ENCODE measurements at regions not wholly inside any gene's neighbourhood (a gene's known extent, or its start where the extent isn't known, plus 50 kb on each side); places are given as distances from the start of the nearest gene placed in this dataset.
"Not testable (repeated sequence)": the region's sequence is repeated elsewhere in the genome, so short reads cannot be mapped to it uniquely, and the experiment has no call there.

DNA sequence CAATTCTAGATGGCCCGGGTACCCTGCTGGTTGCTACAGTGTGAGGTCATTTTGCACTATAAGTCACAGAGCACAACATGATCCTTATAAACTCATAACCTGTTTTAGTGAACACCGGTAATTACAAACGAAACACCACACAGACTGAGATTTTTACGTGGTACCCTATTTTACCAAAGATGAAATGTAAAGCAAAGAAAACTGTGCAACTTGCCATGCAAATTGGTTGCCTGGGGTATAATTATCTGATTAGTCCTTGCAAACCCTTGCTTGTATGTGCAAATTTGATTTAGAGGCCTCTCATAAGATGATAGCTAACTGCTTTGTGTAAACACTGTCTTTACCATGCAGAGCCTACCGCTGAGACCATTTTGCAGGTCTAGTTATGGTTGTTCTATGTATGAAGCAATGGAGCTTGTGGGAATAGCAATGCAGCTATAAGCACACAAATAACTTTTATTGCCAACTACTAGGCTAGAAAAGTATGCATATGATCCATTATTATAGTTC lies 372.1 kb upstream of the FAR2 start:
- no peak for DNase-seq

DNA sequence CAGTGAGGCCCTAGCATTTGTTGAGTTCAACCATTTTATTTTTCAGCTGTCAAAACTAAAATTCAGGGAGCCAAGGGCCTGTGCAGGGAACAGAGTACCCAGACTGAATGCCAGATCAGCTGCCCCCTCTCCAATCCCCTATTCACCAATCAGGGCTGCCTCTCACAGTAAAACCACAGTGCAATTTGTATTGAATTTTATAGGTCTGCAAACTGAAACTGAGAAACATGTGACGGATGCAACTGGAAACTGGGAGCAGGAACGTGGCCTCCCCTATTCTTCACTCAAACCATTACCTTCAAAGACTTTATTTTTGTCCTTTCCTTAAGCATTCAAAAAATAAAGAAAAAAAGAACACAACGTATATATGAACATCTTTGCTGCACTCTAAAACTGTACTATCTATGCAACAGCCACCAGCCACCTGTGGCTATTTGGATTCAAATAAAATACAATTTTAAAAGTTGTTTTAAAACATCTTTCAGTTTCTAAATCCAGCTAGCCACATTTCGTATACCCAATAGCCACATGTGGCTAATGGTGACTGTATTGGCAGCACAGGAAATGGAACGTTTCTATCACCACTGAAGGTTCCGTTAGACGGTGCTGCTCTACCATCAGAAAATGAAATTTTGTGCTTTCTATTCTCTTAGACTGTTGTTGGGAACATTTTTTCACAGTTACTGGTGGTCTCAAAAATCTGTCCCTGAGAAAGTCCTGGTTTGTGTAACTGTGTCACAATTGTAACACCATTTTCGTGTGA lies 371.3 kb upstream of the FAR2 start:
- DNase-seq, result no peak

DNA sequence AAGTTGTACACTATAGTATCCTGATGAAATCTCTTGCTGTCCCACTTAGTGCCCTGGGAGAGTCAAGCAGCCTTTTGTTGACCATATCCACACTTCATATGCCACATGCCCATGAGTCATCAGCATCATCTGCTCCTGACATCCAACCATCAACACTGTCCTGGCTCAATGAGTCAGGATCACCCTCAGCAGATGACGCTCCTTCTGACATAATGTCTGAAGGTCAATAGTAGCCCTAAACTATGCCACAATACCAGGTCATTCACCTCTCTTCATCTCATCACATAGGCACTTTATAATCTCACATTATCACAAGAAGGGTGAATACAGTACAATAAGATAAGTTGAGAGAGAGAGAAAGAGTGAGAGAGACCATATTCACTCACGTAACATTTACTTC lies 369.0 kb upstream of the FAR2 start:
- DNase-seq, result no peak

DNA sequence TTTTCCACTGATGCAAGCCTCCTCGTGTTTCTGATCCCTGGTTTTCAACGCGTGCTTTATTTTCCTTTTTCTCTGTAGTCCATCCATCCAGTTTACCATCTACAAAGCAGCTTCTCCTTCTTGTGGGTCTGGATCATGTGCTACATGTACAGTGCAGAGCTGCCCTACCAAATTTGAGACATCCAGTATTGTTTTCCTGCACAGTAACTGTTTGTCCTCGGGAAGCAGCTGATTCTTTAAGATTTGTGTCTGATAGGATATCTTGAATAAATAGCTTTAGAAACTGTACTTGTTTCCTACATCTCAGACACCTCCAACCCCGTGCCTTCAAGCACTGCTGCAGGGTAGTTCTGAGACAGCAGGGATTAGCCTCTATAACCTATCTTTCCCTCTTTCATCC lies 368.1 kb upstream of the FAR2 start:
- no peak for DNase-seq

DNA sequence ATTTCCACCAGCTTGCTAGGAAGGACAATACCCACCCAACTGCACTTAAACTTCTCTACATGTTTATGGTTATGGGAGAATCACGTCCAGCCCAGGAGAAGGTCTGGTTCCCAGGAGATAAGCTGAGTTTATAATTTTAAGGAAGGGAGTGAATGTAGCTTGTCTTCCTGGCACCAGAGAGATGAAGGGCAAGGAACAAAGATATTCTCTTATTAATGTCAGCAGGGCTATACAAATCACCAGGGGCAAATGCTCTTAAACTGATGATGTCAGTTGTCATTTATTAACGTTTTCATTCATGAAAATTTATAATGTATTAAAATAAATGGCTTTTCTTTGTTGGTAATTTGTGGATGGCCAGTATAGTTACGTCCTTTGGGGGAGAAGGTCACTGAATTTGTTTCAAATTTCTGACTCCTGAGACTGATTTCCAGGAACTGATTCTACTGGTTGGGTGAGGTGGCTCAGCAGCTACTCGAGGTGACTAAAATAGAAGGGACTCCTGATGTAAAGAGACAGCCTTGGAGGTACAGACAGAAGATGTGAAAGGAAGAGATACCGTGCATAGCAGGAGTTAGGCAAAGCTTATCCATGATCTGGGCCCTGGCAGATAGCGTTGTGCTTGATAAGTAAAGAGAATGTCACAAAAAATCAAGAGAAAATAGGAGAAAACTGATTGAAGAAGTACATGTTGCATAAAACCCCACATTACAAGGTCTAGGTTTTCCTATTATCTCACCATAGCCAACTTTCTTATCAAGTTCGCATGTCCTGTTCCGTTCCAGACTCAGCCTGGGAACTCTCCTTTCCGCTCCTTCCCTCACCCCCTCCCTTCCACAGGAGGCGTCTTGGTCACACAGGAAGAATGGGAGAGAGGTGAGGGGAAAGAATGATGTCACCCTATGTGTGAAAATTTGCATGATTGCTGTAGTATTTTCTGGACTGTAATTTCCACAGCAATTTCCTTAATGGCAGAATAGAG lies 367.1 kb upstream of the FAR2 start:
- DNase-seq, result no peak

DNA sequence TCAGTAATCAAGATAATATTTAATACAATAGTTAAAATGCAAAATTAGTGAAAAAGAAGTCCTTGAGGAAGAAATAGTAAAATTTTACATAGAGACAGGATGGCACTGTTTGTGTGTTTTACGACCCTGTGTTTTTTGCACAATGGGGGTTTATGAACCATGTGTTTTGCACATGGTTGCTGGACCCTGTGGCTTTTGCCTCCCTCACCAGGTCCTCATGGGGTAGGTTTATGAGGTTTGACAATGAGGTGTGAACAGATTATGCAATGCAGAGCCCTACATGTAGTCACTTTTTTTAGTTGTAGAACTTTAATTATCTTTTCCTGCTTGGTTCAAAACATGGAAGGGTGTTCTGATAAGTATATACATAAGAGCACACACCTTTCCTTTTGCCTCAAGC lies 366.3 kb upstream of the FAR2 start:
- DNase-seq, result no peak

DNA sequence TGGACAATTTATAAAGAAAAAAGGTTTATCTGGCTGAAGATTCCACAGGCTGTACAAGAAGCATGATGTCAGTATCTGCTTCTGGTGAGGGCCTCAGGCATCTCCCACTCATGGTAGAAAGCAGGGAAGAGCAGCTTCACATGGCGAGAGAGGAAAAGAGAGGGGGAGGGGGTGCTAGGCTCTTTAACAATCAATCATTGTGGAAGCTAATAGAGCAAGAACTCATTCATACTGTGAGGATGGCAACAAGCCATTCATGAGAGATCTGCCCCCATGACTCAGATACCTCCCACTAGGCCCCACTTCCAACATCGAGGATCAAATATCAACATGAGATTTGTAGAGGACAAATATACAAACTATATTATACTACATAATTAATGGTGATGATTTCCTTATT lies 361.9 kb upstream of the FAR2 start:
- DNase-seq, result no peak

DNA sequence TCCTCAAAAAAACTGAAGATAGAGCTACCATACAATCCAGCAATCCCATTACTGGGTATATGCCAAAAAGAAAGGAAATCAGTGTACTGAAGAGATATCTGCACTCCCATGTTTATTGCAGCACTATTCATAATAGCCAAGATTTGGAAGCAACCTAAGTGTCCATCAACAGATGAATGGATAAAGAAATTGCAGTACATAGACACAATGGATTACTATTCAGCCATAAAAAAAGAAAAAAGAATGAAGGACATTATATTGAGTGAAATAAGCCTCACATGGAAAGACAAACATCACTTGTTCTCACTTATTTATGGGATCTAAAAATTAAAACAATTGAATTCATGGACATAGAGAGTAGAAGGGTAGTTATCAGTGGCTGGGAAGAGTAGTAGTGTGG lies 360.8 kb upstream of the FAR2 start:
- DNase-seq, result not testable (repeated sequence)

DNA sequence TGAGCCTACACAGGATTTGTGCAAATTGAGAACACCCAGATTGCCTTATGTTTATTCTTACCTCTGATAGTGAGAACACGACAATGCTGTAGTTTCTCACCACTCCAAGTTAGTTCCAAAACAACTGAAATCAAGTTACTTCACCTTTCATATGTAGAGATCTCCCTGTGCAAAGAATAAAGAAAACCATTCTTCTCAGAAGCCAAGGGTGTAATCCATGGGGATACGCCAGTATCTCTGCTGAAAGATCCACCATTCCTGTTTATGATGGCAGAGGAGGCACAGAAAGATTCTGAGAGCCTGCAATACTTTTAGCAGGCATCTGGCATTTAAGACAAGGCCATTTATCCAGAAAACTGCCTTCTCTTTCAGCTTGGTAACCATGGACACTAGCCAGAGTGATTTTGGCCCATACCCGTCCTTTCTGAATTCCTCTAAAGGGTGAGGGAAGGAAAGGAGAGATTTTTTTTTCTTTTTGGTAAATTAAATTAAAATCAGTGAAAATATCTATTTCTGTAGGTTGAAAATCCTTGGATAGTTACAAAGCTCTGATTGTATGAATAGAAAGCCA lies 355.4 kb upstream of the FAR2 start:
- no peak for DNase-seq

DNA sequence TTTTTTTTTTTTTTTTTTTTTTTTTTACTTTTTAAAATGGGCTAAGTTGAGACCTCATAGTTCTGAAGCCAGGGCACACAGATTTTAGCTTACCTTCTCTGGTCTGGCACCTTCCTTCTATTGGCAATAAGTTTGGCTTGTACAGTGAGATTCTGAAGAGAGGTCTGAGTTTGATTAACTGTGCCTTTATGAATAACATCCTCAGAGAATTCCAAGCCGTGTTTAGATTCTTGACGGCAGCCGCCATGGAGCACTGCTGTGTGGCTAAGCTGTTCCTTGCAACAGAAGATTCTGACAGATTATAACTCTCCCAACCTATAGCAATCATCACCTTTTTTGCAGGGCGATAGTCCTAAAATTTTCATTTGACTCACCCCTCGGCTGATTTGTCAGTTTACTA lies 354.9 kb upstream of the FAR2 start:
- DNase-seq, result no peak

DNA sequence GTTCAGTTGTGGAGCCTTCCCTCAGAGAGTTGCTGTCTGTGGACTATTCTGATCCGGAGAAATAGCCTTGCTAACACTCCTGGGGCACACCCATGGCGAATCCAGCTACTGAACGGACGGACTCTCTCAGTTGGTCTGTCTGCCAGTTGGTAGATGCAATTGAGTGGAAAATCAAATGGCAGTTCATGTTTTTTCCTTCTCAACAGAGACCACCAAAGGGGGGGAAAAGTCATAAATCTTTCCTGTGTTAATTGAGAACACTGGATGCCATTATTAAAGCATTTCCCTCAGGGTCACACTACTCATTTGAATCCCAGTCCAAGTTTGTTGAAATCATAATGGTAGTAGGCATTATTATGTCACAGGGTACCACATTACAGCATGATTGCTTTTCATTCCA lies 354.3 kb upstream of the FAR2 start:
- DNase-seq, result no peak

DNA sequence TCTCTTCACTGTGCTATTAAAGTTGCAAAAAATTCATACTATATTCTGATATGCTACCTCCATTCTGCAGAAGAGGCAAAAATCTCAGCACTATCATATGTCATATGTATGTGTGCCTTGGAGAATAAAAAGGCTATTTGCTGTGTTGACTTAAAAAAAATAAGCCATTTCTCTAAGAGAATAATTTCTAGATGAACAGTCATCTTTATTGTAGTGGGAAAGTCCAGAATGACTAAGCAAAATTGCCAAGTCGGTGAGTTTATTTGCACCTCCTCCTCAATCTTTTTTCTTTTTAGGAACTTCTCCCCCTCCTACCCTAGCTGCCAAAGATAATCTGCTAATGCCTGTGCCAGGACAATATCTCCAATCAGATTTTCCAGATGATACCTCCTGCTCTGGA lies 353.8 kb upstream of the FAR2 start:
- DNase-seq, result no peak

DNA sequence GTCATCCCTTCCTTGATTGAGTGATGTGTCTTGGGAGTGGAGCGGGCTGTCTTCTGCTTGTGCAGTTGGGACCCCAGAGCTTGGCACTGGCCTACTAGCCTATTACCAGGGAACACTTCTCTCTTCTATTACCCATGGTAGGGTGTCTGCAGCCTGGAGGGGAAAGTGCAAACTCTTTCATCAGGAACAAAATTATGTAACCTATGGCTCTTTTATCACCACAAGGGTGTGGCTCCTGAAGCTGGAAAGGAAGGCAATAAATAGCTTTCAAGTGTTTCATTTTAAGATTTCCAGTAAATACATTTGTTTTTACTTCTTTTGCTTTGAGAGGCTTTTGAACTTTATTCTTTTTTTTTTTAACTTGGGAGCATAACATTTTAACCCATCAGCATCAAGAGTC lies 349.7 kb upstream of the FAR2 start:
- no peak for DNase-seq

DNA sequence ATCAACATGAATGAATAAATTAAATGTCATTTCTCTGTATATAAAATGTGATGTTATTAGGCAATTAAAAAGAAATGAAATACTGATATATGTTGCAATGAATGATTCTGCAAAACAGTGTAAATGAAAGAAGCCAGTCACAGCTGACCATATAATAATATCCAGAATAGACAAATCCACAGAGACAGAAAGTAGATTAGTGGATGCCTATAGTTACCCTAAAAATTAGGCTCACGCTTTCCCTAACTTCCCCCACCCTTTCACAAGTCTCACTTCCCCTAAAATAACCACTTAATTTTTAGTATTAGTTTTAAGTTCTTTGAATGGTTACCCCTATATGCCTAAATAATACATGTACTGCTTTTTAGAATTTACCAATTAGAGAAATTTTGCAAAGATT lies 348.9 kb upstream of the FAR2 start:
- DNase-seq, result no peak

DNA sequence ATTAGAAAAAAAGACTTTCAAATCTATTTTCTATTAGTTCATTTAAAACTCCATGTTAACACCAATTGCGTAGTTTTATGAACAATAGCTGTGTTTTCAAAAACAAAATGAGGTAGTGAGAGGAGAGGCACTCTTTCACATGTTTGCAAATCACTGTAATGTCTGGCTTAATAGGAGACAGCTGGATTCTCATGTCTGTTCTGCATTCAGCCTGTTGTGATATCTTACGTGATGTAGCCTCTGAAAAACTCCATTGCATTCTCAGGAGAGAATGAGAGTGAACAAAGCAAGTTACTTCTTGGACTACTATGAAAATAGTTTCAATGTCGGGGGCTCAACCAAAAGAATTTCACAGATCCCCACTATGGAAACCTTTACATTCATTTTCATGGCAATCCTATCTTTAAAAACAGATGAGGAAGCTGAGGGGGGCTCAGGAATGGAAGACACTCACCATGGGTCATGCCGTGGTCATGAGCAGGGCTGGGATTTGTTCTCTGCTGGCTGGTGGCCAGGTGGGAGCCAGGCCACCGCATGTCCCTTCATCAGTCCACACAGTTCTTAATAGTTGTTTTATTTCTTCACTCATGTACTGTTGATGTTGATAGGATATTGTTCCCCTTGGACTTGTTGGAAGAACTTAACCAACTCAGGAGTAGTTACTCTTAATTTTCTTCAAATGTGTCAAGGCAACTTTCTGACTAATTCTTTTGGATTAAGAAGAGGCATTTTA lies 346.2 kb upstream of the FAR2 start:
- DNase-seq, result no peak

DNA sequence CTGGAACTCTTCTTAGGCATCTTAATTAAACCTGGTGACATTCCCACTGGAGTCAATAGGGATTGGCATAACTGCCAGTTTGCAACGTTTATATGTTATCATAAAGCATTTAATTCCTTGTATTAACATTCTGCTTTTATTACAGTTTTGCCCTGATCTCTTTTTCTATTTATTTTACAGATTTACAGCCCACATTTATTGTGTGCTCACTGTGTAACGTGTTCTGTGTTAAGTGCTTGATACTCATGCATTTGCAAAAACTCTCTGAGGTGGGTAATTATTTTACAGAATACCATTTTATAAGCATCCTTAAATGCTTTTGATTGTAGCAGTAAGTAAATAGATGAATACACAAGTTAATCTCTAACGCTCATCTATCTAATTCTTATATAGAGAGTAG lies 341.5 kb upstream of the FAR2 start:
- no peak for DNase-seq

DNA sequence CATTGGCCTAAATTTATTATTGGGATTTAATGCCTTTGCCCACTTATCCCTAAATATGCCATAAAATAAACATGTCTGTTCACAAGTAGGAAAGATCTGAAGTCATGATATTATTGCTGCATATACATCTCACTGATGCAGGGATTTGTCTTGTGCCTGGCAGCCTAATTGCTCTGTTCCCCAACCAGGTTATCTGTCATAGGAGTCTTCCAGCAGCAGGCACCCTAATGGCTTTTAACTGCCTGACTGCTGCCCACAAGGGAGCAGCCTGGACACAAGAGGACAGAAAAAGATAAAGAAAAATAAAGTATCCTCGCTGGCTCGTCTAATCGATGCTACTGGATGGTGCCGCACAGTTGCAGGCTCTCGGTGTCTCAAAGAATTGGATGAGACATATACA lies 337.6 kb upstream of the FAR2 start:
- no peak for DNase-seq

DNA sequence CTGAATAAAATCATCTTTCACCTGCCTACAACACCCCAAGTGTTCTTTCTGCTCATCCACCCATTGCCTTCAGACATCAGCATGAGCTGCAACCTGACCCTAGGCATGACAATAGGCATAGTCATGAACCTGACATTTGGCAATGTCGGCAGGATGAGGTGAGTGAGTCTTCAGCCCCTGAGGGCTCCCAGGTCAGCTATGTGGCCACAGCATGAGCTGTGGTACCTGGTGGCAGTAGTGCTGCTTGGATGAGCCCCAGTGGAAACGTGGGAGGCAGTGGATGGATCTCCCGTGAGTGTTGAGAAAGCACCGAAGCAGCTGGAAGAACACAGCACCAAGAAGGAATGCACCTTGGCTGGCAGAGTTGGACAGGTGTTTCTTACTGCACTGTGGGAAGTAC lies 334.8 kb upstream of the FAR2 start:
- no peak for DNase-seq

DNA sequence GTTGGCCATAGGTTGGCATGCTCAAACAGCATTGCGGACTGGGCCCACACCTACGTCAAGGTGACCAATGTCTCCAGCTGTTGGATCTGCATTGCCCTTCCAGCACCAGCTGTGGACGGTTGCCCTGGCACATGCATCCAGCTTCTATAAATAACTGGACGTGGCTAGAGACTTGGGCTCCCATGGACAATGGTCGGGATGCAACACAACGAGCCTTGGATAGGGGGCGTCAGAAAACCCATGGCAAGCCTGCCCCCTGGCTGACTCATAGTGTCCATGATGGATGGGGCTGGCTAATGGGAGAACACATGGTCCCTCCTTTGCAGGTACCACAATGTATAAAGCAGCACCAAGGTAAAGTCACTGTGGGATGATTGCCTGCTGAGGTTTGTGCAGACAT lies 331.6 kb upstream of the FAR2 start:
- no peak for DNase-seq

DNA sequence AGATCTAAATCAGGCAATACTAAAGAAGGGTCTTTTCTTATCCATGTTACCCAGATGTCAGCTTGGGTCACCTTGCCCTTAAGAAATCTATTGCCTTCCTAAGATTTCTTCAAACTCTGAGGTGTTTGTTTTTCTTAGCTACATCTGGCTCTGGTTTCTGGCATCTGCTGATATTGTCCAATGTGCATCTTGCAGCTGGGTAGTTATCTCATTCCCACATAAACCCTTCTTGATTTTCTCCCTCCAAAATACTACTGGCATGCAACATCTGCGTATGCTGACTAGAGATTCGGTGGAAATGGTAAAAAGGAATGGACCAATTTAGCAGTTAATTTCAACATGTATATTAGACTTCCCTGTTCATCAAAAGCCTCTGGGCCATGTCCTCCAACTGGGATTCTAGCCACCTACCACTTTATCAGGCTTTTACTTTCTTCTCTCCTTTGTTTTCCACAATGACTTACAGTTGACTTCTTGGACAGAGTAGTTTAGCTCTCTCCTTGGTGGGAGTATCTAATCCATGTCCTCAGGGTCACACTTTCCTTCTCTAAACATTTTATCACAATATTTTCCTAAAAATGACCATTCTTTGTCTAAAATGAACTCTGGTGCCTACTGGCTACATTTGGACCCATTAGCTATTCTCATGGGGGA lies 324.8 kb upstream of the FAR2 start:
- no peak for DNase-seq

DNA sequence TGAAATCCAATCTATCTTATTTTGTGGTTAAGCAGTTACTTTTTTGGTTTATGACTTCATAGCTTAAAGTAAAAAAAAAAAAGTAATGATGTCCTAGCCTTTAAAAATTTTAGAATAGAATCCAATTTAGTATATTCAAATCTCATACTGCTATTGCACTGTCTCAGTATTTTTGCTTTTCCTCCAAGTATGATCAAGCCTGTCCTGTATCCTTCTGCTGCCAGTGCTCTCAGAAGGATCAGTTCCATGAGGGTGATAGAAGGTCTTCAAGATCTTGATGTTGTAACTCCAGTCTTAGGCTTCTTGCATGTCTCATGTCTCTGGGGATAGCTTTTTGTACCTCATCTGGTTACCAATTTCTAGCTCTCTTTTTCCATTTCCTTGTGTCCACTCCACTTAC lies 324.2 kb upstream of the FAR2 start:
- DNase-seq, result no peak

DNA sequence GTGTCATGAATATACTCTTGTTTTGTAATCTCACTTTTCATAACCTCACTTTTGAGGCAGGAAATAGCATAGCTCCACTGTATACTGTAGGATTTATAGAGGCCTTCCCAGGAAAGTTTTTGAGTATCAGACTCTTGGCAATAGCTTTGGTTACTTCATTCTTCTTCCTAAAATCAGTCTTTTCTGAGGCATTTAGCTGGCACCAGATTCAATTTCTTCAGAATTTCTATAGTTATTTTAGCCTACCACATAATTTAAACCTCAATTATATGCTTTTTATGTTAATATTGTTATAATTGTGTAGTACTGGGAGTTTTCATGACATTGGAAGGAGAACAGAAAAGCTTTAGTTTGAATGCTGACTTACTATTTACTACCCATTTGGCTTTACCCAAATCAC lies 322.3 kb upstream of the FAR2 start:
- no peak for DNase-seq

DNA sequence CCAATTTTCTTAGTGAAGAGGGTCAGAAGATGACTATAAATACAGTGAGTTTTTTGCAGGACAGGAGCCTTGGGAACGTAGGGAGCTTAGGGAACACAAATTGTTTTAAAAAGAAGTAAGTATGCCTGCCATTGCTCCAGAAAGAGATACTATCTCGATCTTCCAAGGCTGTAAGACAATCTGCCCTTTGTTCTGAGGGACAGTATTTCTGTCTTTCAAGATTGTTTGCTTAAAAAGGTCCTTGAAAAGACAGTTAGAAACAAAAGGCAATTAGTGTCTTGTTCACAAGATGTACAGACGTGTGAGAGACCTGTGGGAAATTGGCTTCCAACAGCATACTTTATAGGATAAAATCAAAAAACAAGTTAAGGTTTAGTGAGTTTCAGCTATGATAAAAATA lies 321.2 kb upstream of the FAR2 start:
- DNase-seq, result no peak

Data from NCI-H1092 treated with DMSO at 0.1 percent for 48 hours (cell line).